ENCODE measurements at regions not wholly inside any gene's neighbourhood (a gene's known extent, or its start where the extent isn't known, plus 50 kb on each side); places are given as distances from the start of the nearest gene placed in this dataset.

GRCh38 chr3:182399978-182400737 is 393.1 kb upstream of the ATP11B start:
- peaks cover 7% of the 10 kb centered on the region for H3K4me1 ChIP-seq (ENCODE audit: control insufficient read depth, insufficient read depth, low read length)
- no peak overlapping the region for H3K4me3 ChIP-seq (ENCODE audit: low read depth, low read length)
- H3K27me3 ChIP-seq (ENCODE audit: control insufficient read depth, insufficient read depth, low read length) = no peaks in the 10 kb centered on the region
- no peak overlapping the region for H3K9ac ChIP-seq (ENCODE audit: low read depth, low read length)
- H3K9me3 ChIP-seq (ENCODE audit: control insufficient read depth, insufficient read depth, low read length) = no peaks in the 10 kb centered on the region
- no peaks in the 10 kb centered on the region for H3K36me3 ChIP-seq (ENCODE audit: control insufficient read depth, insufficient read depth, low read length)

- H3K4me3 ChIP-seq (ENCODE audit: low read depth, low read length) = no peak overlapping the region
- no peaks in the 10 kb centered on the region for H3K36me3 ChIP-seq (ENCODE audit: control insufficient read depth, insufficient read depth, low read length)
These were observed 392.5 kb upstream of the ATP11B start for GRCh38 chr3:182400838-182401237.

GRCh38 chr3:182404031-182404430 is 389.3 kb upstream of the ATP11B start:
- Histone ChIP-seq H3K4me3 (ENCODE audit: low read depth, low read length) (no peak overlapping the region), H3K9ac (ENCODE audit: low read depth, low read length) (no peak overlapping the region), H3K4me1 (ENCODE audit: control insufficient read depth, insufficient read depth, low read length) (peaks cover 13% of the 10 kb centered on the region), H3K27me3 (ENCODE audit: control insufficient read depth, insufficient read depth, low read length) (no peaks in the 10 kb centered on the region), H3K9me3 (ENCODE audit: control insufficient read depth, insufficient read depth, low read length) (no peaks in the 10 kb centered on the region), H3K36me3 (ENCODE audit: control insufficient read depth, insufficient read depth, low read length) (no peaks in the 10 kb centered on the region)

More at GRCh38 chr3:182400838-182401237, 392.5 kb upstream of the ATP11B start:
- H3K27me3 ChIP-seq (ENCODE audit: control insufficient read depth, insufficient read depth, low read length) = no peaks in the 10 kb centered on the region
- H3K4me1 ChIP-seq (ENCODE audit: control insufficient read depth, insufficient read depth, low read length) = peaks cover 10% of the 10 kb centered on the region
- no peaks in the 10 kb centered on the region for H3K9me3 ChIP-seq (ENCODE audit: control insufficient read depth, insufficient read depth, low read length)
- H3K9ac ChIP-seq (ENCODE audit: low read depth, low read length) = no peak overlapping the region

- Histone ChIP-seq H3K9me3 (ENCODE audit: control insufficient read depth, insufficient read depth, low read length) (no peaks in the 10 kb centered on the region), H3K4me3 (ENCODE audit: low read depth, low read length) (no peak overlapping the region), H3K27me3 (ENCODE audit: control insufficient read depth, insufficient read depth, low read length) (no peaks in the 10 kb centered on the region), H3K36me3 (ENCODE audit: control insufficient read depth, insufficient read depth, low read length) (no peaks in the 10 kb centered on the region), H3K9ac (ENCODE audit: low read depth, low read length) (no peak overlapping the region), H3K4me1 (ENCODE audit: control insufficient read depth, insufficient read depth, low read length) (peaks cover 7% of the 10 kb centered on the region)
These were observed 387.5 kb upstream of the ATP11B start for GRCh38 chr3:182405759-182406158.

- peaks cover 6% of the 10 kb centered on the region for H3K4me1 ChIP-seq (ENCODE audit: control insufficient read depth, insufficient read depth, low read length)
- no peaks in the 10 kb centered on the region for H3K9me3 ChIP-seq (ENCODE audit: control insufficient read depth, insufficient read depth, low read length)
- no peak overlapping the region for H3K4me3 ChIP-seq (ENCODE audit: low read depth, low read length)
- no peaks in the 10 kb centered on the region for H3K27me3 ChIP-seq (ENCODE audit: control insufficient read depth, insufficient read depth, low read length)
- H3K9ac ChIP-seq (ENCODE audit: low read depth, low read length) = no peak overlapping the region
- no peaks in the 10 kb centered on the region for H3K36me3 ChIP-seq (ENCODE audit: control insufficient read depth, insufficient read depth, low read length)
These were observed 386.5 kb upstream of the ATP11B start for GRCh38 chr3:182406786-182407185.

- H3K4me1 ChIP-seq (ENCODE audit: control insufficient read depth, insufficient read depth, low read length) = peaks cover 6% of the 10 kb centered on the region
- H3K9me3 ChIP-seq (ENCODE audit: control insufficient read depth, insufficient read depth, low read length) = no peaks in the 10 kb centered on the region
- H3K36me3 ChIP-seq (ENCODE audit: control insufficient read depth, insufficient read depth, low read length) = no peaks in the 10 kb centered on the region
- no peaks in the 10 kb centered on the region for H3K27me3 ChIP-seq (ENCODE audit: control insufficient read depth, insufficient read depth, low read length)
- no peak overlapping the region for H3K4me3 ChIP-seq (ENCODE audit: low read depth, low read length)
- H3K9ac ChIP-seq (ENCODE audit: low read depth, low read length) = no peak overlapping the region
These were observed 383.3 kb upstream of the ATP11B start for GRCh38 chr3:182410051-182410450.

- H3K4me3 ChIP-seq (ENCODE audit: low read depth, low read length) = no peak overlapping the region
- no peaks in the 10 kb centered on the region for H3K9me3 ChIP-seq (ENCODE audit: control insufficient read depth, insufficient read depth, low read length)
- no peak overlapping the region for H3K9ac ChIP-seq (ENCODE audit: low read depth, low read length)
- no peaks in the 10 kb centered on the region for H3K36me3 ChIP-seq (ENCODE audit: control insufficient read depth, insufficient read depth, low read length)
- H3K27me3 ChIP-seq (ENCODE audit: control insufficient read depth, insufficient read depth, low read length) = no peaks in the 10 kb centered on the region
- H3K4me1 ChIP-seq (ENCODE audit: control insufficient read depth, insufficient read depth, low read length) = no peaks in the 10 kb centered on the region
These were observed 381.2 kb upstream of the ATP11B start for GRCh38 chr3:182412066-182412465.

- H3K9ac ChIP-seq (ENCODE audit: low read depth, low read length) = no peak overlapping the region
- no peaks in the 10 kb centered on the region for H3K9me3 ChIP-seq (ENCODE audit: control insufficient read depth, insufficient read depth, low read length)
- H3K4me1 ChIP-seq (ENCODE audit: control insufficient read depth, insufficient read depth, low read length) = no peaks in the 10 kb centered on the region
- no peaks in the 10 kb centered on the region for H3K27me3 ChIP-seq (ENCODE audit: control insufficient read depth, insufficient read depth, low read length)
- no peaks in the 10 kb centered on the region for H3K36me3 ChIP-seq (ENCODE audit: control insufficient read depth, insufficient read depth, low read length)
- H3K4me3 ChIP-seq (ENCODE audit: low read depth, low read length) = no peak overlapping the region
These were observed 380.2 kb upstream of the ATP11B start for GRCh38 chr3:182413061-182413460.

- Histone ChIP-seq H3K9me3 (ENCODE audit: control insufficient read depth, insufficient read depth, low read length) (no peaks in the 10 kb centered on the region), H3K9ac (ENCODE audit: low read depth, low read length) (no peak overlapping the region), H3K27me3 (ENCODE audit: control insufficient read depth, insufficient read depth, low read length) (no peaks in the 10 kb centered on the region), H3K4me3 (ENCODE audit: low read depth, low read length) (no peak overlapping the region), H3K36me3 (ENCODE audit: control insufficient read depth, insufficient read depth, low read length) (no peaks in the 10 kb centered on the region), H3K4me1 (ENCODE audit: control insufficient read depth, insufficient read depth, low read length) (no peaks in the 10 kb centered on the region)
These were observed 379.6 kb upstream of the ATP11B start for GRCh38 chr3:182413682-182414081.

- H3K36me3 ChIP-seq (ENCODE audit: control insufficient read depth, insufficient read depth, low read length) = no peaks in the 10 kb centered on the region
- H3K27me3 ChIP-seq (ENCODE audit: control insufficient read depth, insufficient read depth, low read length) = no peaks in the 10 kb centered on the region
- no peak overlapping the region for H3K4me3 ChIP-seq (ENCODE audit: low read depth, low read length)
- H3K9me3 ChIP-seq (ENCODE audit: control insufficient read depth, insufficient read depth, low read length) = no peaks in the 10 kb centered on the region
- H3K4me1 ChIP-seq (ENCODE audit: control insufficient read depth, insufficient read depth, low read length) = no peaks in the 10 kb centered on the region
- H3K9ac ChIP-seq (ENCODE audit: low read depth, low read length) = no peak overlapping the region
These were observed 378.7 kb upstream of the ATP11B start for GRCh38 chr3:182414586-182414985.

GRCh38 chr3:182420741-182421140 is 372.6 kb upstream of the ATP11B start:
- H3K4me1 ChIP-seq (ENCODE audit: control insufficient read depth, insufficient read depth, low read length) = peaks cover 2% of the 10 kb centered on the region
- H3K27me3 ChIP-seq (ENCODE audit: control insufficient read depth, insufficient read depth, low read length) = no peaks in the 10 kb centered on the region
- no peaks in the 10 kb centered on the region for H3K9me3 ChIP-seq (ENCODE audit: control insufficient read depth, insufficient read depth, low read length)
- no peak overlapping the region for H3K4me3 ChIP-seq (ENCODE audit: low read depth, low read length)
- no peaks in the 10 kb centered on the region for H3K36me3 ChIP-seq (ENCODE audit: control insufficient read depth, insufficient read depth, low read length)
- H3K9ac ChIP-seq (ENCODE audit: low read depth, low read length) = no peak overlapping the region

- Histone ChIP-seq H3K4me3 (ENCODE audit: low read depth, low read length) (no peak overlapping the region), H3K36me3 (ENCODE audit: control insufficient read depth, insufficient read depth, low read length) (no peaks in the 10 kb centered on the region), H3K4me1 (ENCODE audit: control insufficient read depth, insufficient read depth, low read length) (peaks cover 2% of the 10 kb centered on the region), H3K9ac (ENCODE audit: low read depth, low read length) (no peak overlapping the region), H3K27me3 (ENCODE audit: control insufficient read depth, insufficient read depth, low read length) (no peaks in the 10 kb centered on the region), H3K9me3 (ENCODE audit: control insufficient read depth, insufficient read depth, low read length) (no peaks in the 10 kb centered on the region)
These were observed 369.3 kb upstream of the ATP11B start for GRCh38 chr3:182424006-182424405.
